Stimulated activated CD8-positive, alpha-beta memory T cell treated with anti-CD3 and anti-CD28 coated beads, Interleukin-15, amount 100 ng/mL, for 4 hours (primary cell): ENCODE measurements at regions not wholly inside any gene's neighbourhood (a gene's known extent, or its start where the extent isn't known, plus 50 kb on each side); places are given as distances from the start of the nearest gene placed in this dataset.

Experiments used
- DNase-seq, 2 donors: peaks; one replicate each; pipeline ENCODE4 v3.0.0-alpha.2; 2020; ENCODE audit warnings: low read depth in 2 of 2

DNA sequence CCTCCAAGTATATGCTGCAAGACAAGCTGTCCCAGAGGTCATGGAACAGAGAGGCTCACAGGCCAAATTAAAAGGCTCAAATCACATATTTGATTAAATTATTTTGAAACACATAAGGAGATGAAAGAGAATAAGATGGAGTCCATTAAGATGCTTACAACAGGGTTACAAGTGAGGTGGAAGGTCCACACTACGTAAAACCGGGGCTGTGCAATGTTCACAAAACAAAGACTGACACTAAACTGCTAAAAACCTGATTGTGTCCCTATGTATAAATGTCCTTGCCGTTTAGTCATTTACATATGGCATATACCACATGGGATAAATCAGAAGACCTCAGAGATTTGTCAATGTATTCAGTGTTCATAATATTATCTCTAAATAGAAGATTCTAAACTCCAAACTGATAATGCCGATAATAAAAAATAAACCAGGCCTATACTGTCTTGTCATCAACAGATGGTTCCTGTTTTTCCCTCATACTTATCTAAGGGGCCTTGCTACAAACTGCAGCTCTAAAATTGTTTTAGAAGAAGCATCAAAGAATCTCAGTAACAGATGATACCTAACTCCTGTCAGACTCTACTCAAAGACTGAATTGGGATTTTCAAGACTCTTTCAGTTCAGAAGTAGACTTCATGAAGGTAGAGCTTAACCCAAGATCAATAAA, 51.8 kb upstream of the RIPOR2 start:
- DNase-seq = no peak

- DNase-seq = no peak
Measured at GRCh38 chr6:24988562-24988961, 52.8 kb upstream of the RIPOR2 start.

DNA sequence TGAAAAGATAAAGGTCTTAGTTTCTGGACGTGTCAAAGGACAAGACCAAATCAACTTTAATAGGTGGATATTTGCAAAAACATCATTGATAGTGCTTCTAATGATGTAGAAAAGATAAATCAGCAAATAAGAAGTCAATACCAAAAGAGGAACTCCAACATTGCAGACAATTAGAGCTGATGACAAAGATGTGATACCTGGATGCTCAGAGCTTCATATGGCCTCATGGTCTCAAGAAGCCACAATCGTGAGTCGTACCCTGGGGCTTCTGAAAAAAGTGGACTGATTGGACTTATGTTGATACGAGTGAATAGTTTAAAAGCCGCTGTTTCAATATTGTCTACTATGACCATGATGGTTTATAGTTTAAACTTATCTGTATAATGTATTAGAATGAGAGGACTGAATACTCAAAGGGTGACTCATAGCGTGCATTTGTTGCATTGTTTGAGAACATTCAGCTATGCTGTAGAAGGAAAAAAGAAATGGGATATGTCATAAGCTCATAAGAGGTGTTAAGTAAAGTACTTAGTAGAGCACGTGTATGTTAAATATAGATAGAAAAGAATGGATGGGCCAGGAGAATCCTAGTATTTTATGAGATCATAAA, 54.6 kb upstream of the RIPOR2 start:
- DNase-seq = no peak

GRCh38 chr6:24990944-24991809, 55.4 kb upstream of the RIPOR2 start:
- DNase-seq = no peak

DNA sequence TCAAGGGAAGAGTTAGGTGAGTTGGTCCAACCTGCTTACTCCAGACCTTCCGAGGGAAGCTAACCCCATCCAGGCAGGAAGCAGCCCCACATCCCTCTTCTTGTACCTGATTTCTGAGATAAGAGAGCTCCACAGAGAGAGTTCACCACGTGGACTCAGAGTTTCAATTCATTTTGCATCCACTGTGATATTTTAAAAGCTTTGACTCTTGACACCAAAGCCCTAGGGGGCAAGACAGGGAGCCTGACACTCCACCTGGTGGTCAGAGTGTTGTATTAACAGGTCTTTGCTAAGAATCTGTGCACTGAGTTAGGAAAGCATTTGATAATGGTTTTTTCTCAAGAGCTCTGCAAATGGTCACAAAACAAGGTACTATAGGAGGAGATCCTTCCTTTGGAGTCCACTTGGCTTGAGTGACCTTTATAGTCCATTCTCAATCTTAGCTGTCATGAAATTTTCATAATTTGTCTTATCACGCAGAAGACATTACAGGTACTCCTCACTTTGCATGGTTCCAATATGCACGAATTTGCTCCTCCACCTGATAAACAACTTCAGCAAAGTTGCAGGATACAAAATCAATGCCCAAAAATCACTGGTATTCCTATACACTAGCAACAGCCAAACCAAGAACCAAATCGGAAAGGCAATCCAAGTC, 56.2 kb upstream of the RIPOR2 start:
- peak; percentile 31 to 67 for DNase-seq

- no peak for DNase-seq
Measured at GRCh38 chr6:24994812-24995211, 59.1 kb upstream of the RIPOR2 start.

- DNase-seq = no peak
Measured at GRCh38 chr6:24995270-24995669, 59.5 kb upstream of the RIPOR2 start.

DNA sequence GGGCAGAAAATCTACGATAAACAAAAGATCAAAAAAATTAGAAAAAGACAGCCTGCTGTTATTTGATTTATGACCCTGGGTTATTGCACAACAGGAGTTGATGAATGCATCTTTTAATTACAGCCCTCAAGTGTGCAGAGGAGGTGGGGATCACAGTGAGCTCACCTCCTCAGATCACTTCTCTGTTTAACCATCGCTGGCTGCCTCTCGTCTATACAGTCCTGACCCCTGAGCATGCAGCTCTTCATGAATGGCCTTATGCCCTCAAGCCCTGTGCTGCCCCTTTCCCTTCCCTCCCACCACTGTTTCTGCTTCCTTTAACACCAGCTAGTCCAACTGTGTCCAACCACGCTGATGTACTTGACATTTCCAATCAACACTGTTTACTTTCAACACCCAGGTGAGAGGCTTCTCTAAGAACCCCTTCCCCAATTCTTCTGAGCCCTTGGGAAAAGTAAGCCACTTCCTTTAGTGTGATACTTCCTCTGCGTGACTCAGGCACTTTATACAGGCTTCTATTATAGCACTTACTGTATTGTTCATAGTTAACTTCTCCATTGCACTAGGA, 60.6 kb upstream of the RIPOR2 start:
- DNase-seq = no peak

GRCh38 chr6:24997231-24997630, 61.5 kb upstream of the RIPOR2 start:
- DNase-seq = no peak

DNA sequence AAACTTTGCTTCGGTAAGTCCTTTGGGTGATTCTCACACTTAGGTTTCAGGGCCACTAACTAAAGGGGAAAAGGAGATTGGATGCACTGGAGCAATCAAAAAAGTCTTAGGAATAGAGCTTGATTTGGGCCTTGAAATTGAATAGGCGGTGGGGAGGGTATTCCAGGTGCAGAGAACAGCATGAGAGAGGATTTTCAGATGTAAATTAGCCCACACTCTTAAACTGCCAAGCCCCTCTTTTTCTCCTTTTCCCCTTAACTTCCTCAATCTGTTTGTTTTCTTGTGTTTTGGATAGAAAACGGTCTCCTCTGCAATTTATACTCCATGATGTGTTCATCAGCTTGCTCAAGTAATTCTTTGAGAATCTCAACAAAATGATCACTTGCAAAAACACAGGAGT, 62.1 kb upstream of the RIPOR2 start:
- no peak for DNase-seq

- no peak for DNase-seq
Measured at GRCh38 chr6:25002326-25003091, 66.7 kb upstream of the RIPOR2 start.

DNA sequence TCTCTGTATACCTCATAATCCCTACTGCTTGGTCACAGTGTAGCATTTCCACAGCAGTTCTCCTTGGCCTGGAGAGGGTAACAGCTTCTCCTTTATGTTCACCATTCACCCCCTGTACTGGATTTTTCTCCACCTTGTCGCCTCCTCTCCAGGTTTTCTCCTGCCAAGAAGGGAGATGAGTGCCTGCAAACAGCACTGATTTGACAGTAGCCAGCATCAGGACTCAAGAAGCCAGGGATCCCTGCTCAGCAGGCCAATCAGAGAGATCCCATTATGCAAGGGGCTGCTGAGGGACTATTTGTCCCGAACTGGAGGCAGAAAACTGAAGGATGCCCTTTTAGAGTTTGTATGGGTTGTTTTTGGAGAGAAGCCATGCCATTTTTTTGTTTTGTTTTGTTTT, 68.6 kb upstream of the RIPOR2 start:
- DNase-seq = no peak

- no peak for DNase-seq
Measured at GRCh38 chr6:25005010-25005409, 69.2 kb upstream of the RIPOR2 start.

DNA sequence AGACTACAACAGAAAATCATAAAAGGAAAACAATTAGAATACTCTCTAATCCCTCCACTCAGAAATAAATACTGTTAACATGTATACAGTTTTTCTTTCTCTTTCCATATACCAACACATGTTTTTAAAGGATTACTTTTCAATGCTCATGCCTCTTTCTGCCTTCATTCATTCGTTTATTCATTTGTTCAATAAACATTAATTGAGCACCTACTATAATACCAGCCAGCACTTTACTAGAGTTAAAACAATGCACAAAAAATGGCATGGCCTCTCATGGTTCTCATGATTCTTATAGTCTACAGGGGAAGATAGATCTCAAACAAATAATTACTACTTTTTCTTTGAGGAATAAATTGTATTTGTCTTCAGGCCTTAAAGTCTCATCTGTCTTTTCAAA, 70.3 kb upstream of the RIPOR2 start:
- DNase-seq = no peak

GRCh38 chr6:25006565-25007001, 70.8 kb upstream of the RIPOR2 start:
- no peak for DNase-seq

DNA sequence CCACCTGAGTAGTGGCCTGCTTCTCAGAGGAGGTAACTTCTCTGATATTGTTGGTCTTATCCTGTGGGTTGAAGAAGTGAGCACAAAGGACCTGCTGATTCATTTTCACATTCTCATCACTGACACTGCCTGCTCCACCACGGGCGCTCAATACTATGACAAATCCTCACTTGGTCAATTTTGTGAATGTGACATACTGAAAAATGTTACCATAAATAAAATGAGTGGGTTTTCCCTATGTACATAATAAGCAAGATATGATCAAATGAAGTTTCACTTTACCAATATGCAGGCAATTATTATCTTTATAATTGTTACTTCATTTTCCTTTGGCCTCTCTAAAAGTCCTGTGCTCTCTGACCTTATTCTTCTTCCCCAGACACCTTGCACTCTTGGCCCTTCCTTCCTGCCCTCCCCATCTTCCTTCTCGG, 71.5 kb upstream of the RIPOR2 start:
- DNase-seq = no peak

GRCh38 chr6:25008707-25009392, 73.1 kb upstream of the RIPOR2 start:
- DNase-seq = no peak

GRCh38 chr6:25009393-25009710, 73.6 kb upstream of the RIPOR2 start:
- DNase-seq = no peak

- DNase-seq = no peak
Measured at GRCh38 chr6:25010176-25010575, 74.4 kb upstream of the RIPOR2 start.

- no peak for DNase-seq
Measured at GRCh38 chr6:25010902-25011625, 75.3 kb upstream of the RIPOR2 start.
